Right atrium auricular region (tissue), 2 donors: ENCODE measurements at regions not wholly inside any gene's neighbourhood (a gene's known extent, or its start where the extent isn't known, plus 50 kb on each side); places are given as distances from the start of the nearest gene placed in this dataset.

Source experiments
- DNase-seq: peaks from one replicate; pipeline ENCODE4 v3.0.0-alpha.2; 2019; ENCODE audit warnings: low spot score
- H3K27ac ChIP-seq, 2 donors: fragments of 200-600 bp; sonication (generic); 1 replicate in 1 of 2; 2 replicates in 1 of 2; pipeline ENCODE4 v1.5.1; 2016 to 2019
- H3K27me3 ChIP-seq, 2 donors: fragments of 200-600 bp; sonication (generic); one replicate each; pipeline versions ENCODE4 v1.5.1 to v1.6.0; 2017 to 2019
- H3K36me3 ChIP-seq: fragments of 200-600 bp; sonication (generic); one replicate; pipeline ENCODE4 v1.5.1; 2016
- H3K4me1 ChIP-seq, 2 donors: fragments of 200-600 bp; sonication (generic); one replicate each; pipeline versions ENCODE4 v1.5.1 to v1.6.0; 2017 to 2019
- H3K4me3 ChIP-seq, 2 donors: fragments of 200-600 bp; sonication (generic); 1 replicate in 1 of 2; 2 replicates in 1 of 2; pipeline ENCODE4 v1.5.1; 2017 to 2019; ENCODE audit warnings: mild to moderate bottlenecking in 1 of 2, moderate library complexity in 1 of 2
- H3K9me3 ChIP-seq, 2 donors: fragments of 200-600 bp; sonication (generic); one replicate each; pipeline ENCODE4 v1.5.1; 2019
- CTCF ChIP-seq, 2 donors: fragments of 200-600 bp; sonication (generic); IDR thresholded peaks; one replicate each; pipeline ENCODE4 v1.5.1; 2019; ENCODE audit warnings: antibody characterized with exemption in 2 of 2

- no peaks in the 10 kb centered on the region for H3K27me3 ChIP-seq
These were observed 441.5 kb downstream of the PLA2G4A start for GRCh38 chr1:187270256-187270655.

GRCh38 chr1:187275346-187275745, 446.6 kb downstream of the PLA2G4A start:
- Histone ChIP-seq H3K27ac (no peak overlapping the region), H3K9me3 (no peaks in the 10 kb centered on the region), H3K4me3 (no peak overlapping the region), H3K36me3 (no peaks in the 10 kb centered on the region), H3K4me1 (no peaks in the 10 kb centered on the region), H3K27me3 (no peaks in the 10 kb centered on the region)
- no peak for DNase-seq
- no peak for TF ChIP-seq CTCF (IDR thresholded peaks at IDR 0.05)

More at GRCh38 chr1:187270256-187270655, 441.5 kb downstream of the PLA2G4A start:
- H3K4me3 ChIP-seq, result no peak overlapping the region
- TF ChIP-seq CTCF (IDR thresholded peaks at IDR 0.05), result no peak
- H3K4me1 ChIP-seq, result no peaks in the 10 kb centered on the region
- H3K27ac ChIP-seq, result no peak overlapping the region
- H3K36me3 ChIP-seq, result no peaks in the 10 kb centered on the region
- no peak for DNase-seq
- no peaks in the 10 kb centered on the region for H3K9me3 ChIP-seq

- Histone ChIP-seq H3K9me3 (no peaks in the 10 kb centered on the region), H3K4me1 (no peaks in the 10 kb centered on the region), H3K27me3 (no peaks in the 10 kb centered on the region), H3K36me3 (no peaks in the 10 kb centered on the region), H3K4me3 (no peak overlapping the region), H3K27ac (no peak overlapping the region)
- no peak for DNase-seq
- no peak for TF ChIP-seq CTCF (IDR thresholded peaks at IDR 0.05)
These were observed 447.3 kb downstream of the PLA2G4A start for GRCh38 chr1:187275985-187276575.

GRCh38 chr1:187276677-187277076, 447.9 kb downstream of the PLA2G4A start:
- no peaks in the 10 kb centered on the region for H3K36me3 ChIP-seq
- no peak overlapping the region for H3K27ac ChIP-seq
- no peaks in the 10 kb centered on the region for H3K9me3 ChIP-seq
- no peak for DNase-seq
- no peaks in the 10 kb centered on the region for H3K4me1 ChIP-seq
- no peaks in the 10 kb centered on the region for H3K27me3 ChIP-seq
- H3K4me3 ChIP-seq, result no peak overlapping the region
- TF ChIP-seq CTCF (IDR thresholded peaks at IDR 0.05), result no peak

- no peak overlapping the region for H3K4me3 ChIP-seq
- no peak for DNase-seq
- H3K4me1 ChIP-seq, result no peaks in the 10 kb centered on the region
- H3K36me3 ChIP-seq, result no peaks in the 10 kb centered on the region
- H3K9me3 ChIP-seq, result no peaks in the 10 kb centered on the region
- H3K27me3 ChIP-seq, result no peaks in the 10 kb centered on the region
- no peak overlapping the region for H3K27ac ChIP-seq
- no peak for TF ChIP-seq CTCF (IDR thresholded peaks at IDR 0.05)
These were observed 451.3 kb downstream of the PLA2G4A start for GRCh38 chr1:187280031-187280430.

- no peaks in the 10 kb centered on the region for H3K4me1 ChIP-seq
- no peaks in the 10 kb centered on the region for H3K36me3 ChIP-seq
- no peak for DNase-seq
- no peaks in the 10 kb centered on the region for H3K27me3 ChIP-seq
- TF ChIP-seq CTCF (IDR thresholded peaks at IDR 0.05), result no peak
- H3K4me3 ChIP-seq, result no peak overlapping the region
- no peaks in the 10 kb centered on the region for H3K9me3 ChIP-seq
- H3K27ac ChIP-seq, result no peak overlapping the region
These were observed 452.3 kb downstream of the PLA2G4A start for GRCh38 chr1:187281085-187281484.
